Epidermal melanocyte (primary cell): ENCODE measurements at regions not wholly inside any gene's neighbourhood (a gene's known extent, or its start where the extent isn't known, plus 50 kb on each side); places are given as distances from the start of the nearest gene placed in this dataset.

Experiments
- DNase-seq: peaks from one replicate; pipeline ENCODE4 v3.0.0; 2011; ENCODE audit warnings: low spot score; ENCODE audit not compliant: insufficient read length

DNA sequence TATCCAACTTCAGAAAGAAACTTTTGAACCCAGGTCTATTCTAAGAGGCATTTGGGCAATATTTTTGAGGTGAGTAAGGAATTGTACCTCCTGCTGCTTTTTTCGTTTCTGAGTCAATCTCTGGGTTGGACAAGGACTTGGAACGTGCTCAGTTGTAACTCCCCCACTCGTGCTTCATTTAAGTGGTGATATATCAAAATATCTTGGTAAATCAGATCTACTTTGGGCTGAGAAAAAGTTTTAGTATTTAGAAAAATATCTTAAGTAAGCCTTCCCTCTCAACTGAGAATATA is 728.9 kb downstream of the EFNB2 start:
- no peak for DNase-seq

- DNase-seq: no peak
These were observed 729.4 kb downstream of the EFNB2 start for GRCh38 chr13:105805892-105806627.

GRCh38 chr13:105804561-105805190 is 730.8 kb downstream of the EFNB2 start:
- DNase-seq: no peak

- DNase-seq: no peak
These were observed 736.3 kb downstream of the EFNB2 start for GRCh38 chr13:105799155-105799554.

- no peak for DNase-seq
These were observed 736.9 kb downstream of the EFNB2 start for GRCh38 chr13:105798541-105798940.

DNA sequence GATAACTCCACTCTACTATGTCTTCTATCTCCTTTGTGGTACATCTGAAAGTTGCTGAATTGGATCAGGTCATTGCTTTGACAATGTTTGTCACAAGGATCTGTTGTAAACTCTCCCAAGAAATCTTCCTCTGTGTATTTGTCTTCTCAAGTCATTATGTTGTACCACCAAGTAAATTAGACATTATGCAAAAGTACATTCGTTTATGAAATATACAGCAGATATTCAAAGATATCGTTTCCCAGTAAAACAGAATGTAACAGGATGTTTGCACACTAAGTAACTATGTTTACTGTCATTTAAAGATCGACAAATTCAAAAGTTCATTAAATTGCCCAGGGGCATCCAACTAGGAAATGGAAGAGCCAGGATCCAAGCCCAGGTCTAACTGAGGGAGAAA is 739.4 kb downstream of the EFNB2 start:
- DNase-seq: no peak

GRCh38 chr13:105790923-105791322 is 744.5 kb downstream of the EFNB2 start:
- DNase-seq: no peak

- DNase-seq: no peak
These were observed 746.9 kb downstream of the EFNB2 start for GRCh38 chr13:105788530-105788929.

- no peak for DNase-seq
These were observed 747.8 kb downstream of the EFNB2 start for GRCh38 chr13:105787632-105788031.

GRCh38 chr13:105785436-105785835 is 750.0 kb downstream of the EFNB2 start:
- no peak for DNase-seq

DNA sequence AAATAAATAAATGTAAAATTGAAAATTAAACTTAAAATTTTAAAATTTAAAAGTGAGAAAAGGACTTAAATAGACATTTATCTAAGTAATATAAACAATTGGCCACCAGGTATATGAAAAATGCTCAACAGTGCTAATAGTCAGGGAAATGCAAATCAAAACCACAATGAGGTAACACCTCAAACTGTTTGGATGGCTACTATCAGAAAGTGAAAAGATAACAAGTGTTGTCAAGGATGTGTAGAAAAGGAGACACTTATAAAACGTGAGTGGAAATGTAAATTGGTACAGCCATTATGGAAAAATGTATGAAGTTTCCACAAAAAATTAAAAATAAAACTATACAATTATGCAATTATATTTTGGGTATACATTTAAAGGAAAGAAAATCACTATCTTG is 752.2 kb downstream of the EFNB2 start:
- DNase-seq: no peak

DNA sequence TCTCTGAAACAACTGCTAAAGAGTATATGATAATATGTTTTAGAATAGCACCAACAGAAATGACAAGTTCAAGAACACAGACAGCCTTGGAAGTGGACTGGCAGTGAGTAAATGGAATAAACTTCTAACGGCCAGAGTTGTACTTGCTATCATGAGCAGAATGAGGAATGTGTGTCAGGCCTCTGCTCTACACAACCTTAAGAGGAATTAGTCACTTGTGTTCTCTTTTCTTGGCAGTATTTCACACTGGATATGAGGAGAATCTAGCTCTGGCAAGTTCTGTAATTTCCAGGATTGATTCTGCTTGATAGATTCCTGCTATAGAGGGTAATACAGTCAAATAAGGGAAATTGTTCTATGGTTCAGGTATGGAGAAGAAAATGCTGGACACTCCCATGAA is 757.3 kb downstream of the EFNB2 start:
- DNase-seq: no peak

DNA sequence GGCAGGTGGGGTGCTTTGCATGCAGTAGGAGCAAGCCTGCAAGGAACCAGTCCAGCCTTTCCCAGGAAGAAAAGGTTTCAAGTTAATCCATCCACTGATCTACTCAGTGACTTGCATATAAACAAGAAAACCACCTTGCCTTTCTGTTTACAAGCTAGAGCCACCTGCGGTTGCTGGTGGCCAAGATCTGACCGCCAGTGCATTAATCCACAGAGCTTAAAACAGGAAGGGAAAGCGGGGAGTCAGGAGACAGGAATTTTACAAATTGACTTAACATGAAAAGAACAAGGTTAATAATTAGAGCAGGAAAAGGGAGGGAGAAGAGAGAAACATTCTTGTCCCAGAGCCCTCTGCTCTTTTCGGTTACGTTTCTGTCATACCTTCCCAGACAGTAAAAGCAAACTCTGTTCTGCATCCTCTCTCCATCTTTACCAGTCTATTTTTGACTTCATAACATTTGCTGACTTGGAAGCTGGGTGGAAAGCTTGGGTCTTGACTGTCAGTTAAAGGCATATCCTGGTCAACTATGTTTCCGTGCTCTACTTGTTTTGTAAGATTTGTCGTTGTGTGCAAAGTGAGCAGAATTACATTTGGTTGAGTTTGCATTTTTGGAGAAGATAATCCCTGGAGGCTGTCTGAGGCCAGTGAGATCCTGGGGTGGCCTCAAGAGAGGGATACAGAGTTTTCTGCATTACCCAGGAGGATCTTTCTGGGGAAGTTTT is 760.6 kb downstream of the EFNB2 start:
- DNase-seq: no peak

- DNase-seq: no peak
These were observed 761.5 kb downstream of the EFNB2 start for GRCh38 chr13:105773863-105774538.

GRCh38 chr13:105773241-105773640 is 762.2 kb downstream of the EFNB2 start:
- no peak for DNase-seq

GRCh38 chr13:105764486-105764885 is 771.0 kb downstream of the EFNB2 start:
- no peak for DNase-seq

GRCh38 chr13:105763851-105764250 is 771.6 kb downstream of the EFNB2 start:
- DNase-seq: no peak

- DNase-seq: no peak
These were observed 773.4 kb downstream of the EFNB2 start for GRCh38 chr13:105762096-105762495.

DNA sequence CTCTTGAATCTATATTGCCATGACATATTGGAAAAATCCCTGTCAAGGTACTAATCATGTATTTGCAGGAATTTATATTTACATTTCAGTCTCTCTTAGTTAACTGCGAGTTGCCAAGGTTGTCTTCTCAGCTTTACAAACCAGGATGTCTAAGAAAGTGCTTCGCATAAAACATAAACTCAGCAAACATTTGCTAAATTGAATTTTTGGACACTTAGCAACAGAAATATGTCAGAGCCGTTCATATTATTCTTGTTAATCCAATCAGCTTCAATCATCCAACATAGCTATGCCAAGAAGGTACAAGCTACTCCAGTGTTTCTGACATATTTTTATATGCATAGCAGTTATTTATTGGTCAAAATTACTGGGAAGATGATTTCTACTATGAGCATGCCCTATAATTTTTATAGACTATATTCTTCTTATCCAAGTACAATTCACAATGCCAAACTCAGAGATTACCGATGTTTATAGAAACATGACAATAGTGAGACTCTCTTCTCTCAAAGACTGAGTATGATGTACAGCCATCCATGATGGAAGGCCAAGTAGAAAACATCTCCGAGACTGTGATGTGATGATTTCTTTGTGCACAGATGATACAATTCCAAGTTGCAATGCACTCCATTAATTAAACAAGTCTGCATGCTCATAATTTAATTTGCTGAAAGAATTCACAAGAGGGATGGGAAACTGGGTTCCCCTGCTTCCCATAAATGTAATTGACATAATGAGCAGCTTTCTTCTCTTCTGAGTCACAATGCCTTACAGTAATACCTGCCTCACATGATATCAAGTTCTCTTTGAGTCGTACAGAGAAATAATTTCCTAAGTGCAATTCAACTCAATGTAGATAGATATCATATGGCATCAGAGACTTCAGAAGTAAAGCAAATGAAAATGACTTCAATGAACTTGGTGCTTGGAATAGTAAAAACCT is 776.3 kb downstream of the EFNB2 start:
- no peak for DNase-seq

DNA sequence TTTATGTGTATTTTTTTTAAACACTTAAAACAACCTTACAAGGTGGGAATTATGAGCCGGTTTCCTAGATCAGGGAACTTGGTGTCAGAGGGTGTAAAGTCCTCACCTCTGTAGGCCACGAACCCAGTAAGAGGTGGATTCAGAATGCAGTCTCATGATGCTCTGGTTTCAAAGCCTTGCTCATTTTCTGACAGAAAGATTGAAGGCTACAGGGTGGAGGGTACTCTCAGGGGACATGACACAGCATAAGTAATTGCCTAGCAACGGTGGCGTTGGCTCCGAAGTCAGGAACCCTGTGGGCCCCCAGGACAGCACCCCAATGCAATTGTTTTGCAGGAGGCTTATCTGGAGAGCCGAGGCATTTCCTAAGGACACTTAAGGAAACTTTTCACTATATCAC is 794.7 kb downstream of the EFNB2 start:
- DNase-seq: no peak

DNA sequence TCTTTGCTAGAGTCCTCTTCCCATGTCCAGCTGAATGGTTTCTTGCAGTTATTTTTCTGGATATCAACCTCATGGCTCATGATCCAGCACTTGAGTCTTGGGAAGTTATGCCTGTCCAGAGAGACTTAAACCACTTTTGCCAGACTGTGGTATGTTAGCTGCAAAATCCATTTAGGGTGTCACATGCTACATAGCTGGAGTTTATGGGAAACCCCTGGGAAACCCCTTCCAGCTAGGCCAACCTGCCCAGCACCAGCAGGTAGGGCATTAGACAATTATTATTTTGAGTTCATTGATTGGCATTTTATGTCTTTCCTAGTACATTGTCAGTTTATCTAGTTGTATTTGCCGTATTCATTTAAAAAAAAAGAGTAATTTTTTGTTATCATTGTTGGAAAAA is 797.8 kb downstream of the EFNB2 start:
- no peak for DNase-seq
